CMK (cell line): ENCODE measurements at regions not wholly inside any gene's neighbourhood (a gene's known extent, or its start where the extent isn't known, plus 50 kb on each side); places are given as distances from the start of the nearest gene placed in this dataset.

ENCODE experiments used
- DNase-seq: peaks from one replicate; pipeline ENCODE4 v3.0.0-alpha.2; 2010; ENCODE audit warnings: low read depth

DNA sequence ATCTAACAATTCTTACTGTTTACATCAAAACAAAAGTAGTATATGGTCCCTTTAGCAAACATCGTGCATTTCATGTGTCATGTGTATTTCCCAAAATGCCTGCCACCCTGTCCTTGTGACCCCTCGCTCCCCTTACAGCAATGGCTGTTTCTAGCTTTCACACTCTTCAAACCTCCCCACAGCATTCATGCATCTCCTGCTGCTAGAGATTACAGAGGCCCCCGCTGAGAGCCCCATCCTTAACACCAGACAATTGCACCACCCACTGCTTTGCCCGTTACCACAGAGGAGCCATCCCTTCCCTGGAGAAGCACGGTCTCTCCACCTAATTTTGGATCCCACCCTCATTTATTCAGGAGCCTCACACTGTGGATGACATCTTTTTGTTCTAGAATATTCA, 149.7 kb upstream of the IRX4 start:
- DNase-seq, result no peak

DNA sequence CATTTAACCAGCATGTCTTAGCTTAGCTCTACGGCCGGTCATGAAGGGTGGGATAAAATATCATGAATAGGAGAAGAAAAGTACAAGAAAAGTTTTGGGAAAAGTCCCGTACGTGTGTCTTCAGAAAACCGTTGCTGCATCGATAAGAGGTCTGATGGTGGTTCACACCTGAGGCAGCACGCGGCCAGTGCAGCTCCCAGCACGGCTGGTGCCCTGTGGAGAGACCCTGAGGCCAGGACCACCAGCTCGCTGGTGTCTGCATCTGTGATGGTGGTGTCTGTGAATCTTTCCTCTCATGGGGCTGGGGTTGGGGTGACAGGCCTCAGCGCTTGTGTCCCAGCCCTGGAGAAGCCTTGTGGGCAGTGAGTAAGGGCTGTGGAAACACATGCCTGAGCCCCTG, 148.9 kb upstream of the IRX4 start:
- no peak for DNase-seq

DNA sequence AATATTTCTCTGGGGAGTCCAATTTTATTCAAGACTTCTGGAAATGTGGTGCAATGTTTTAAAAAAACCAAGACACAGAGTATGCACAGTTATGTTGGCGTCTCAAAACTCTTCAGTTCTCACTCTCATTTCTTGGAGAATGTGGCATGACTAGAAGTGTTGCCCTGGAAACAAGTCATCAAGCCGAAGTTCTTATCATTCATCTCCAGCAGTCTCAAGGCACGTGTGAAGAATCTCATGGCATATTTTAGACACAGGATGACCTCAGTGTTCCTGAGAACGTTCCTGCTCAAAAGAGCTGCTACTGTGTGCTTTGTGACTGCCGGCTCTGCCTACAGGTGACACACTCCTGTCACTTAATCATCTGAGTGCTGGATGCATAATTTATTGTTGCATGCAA, 147.4 kb upstream of the IRX4 start:
- DNase-seq, result no peak

DNA sequence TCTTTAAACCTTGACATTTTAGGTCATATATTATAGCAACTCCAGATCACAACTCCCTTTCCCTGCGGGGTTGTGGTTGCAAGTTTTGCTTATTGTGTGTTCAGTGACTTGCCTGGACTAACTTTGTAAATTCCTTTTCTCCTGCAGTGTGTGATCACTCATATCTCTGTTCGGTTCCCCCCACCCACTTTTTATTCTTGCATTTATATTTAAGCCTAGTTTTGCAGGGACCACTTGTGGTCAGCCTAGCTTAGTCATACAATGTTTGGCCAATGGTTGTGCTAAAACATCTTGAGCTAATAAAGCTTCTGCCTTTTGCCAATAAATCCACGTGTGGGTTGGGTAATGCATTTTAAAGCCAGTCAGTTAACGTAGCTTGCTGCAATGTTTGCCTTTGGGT, 146.5 kb upstream of the IRX4 start:
- no peak for DNase-seq

DNA sequence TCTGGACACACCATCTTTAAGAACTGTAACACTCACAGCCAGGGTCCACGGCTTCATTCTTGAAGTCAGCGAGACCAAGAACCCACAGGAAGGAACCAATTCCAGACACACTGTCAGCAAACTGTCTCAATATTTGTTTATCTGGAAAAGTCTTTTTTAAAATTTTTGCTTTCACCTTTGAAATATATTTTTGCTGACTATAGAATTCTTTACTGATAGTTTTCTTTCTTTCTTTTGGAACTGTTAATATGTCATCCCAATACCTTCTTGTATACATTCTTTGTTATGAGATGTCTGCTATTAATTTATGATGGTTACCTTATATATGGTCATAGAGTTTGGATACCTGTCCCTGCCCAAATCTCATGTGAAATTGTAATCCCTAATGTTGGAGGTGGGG, 145.1 kb upstream of the IRX4 start:
- DNase-seq, result no peak

DNA sequence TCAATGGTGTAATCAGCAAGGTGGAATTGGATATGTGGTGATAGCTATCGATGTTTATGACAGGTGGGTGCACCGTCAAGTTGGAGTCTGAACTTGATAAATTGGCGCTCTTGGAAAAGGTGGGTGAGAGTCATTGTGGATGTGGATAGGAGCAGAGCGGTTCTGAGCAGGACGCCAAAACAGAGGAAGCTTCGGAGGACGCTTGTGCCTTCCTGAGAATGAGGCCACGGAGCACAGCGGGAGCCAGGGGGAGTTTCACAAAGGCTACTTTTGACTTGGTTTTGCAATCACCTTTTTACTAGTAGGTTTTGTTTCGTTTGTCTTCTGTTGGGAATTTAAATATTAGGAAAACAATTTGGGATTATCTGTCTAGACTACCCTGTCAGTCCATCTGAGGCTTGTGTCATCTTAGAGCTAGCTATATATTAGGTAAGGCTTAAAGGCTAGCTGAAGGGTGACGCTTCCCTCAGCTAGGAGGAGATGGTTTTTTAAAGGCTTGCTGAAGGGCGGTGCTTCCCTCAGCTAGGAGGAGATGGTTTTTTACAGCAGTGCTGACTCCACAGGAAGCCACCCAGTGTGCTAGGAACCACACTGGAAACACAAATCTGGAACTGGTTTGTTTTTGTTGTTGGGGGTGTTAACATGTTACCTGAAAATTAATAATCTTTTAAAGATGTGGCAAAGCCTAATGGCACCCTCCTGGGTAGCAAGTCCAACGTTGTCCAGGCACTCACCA, 142.4 kb upstream of the IRX4 start:
- no peak for DNase-seq

DNA sequence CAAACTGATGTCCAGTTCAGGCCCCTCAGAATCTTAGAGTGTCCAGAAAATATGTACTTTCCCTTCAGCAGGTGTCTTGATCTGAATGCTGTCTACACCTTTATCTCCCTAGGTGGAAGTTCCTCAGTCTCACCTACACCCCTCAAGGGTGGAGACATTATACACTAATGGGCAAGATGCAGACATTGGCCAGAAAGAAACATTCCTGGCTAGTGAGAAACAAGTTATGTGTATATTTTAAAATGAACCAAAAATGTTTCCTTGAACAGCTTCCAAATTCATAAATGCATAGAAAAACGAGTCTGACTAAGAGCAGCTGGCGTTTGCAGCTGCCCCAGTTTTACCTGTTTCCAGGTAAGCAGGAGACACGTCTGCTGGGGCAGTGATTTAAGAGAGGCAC, 140.5 kb upstream of the IRX4 start:
- no peak for DNase-seq

DNA sequence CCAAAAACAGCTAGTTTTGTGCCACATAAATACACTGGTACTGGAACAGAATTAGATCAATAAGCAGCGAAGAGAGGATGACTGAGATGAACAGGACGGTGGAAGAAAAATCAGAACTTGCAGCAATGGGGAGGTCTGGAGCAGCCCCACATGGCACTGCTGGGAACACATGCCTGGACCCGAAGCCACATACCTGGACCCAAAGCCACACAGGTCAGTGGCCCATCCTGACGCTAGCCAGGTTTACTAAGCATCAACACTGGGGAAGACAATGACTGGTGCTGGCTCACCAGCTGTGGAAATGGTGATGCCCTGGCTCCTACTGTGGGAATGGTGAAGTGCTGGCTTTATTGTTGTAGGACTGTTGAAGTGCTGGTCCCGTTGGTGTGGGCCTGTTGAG, 139.7 kb upstream of the IRX4 start:
- no peak for DNase-seq

DNA sequence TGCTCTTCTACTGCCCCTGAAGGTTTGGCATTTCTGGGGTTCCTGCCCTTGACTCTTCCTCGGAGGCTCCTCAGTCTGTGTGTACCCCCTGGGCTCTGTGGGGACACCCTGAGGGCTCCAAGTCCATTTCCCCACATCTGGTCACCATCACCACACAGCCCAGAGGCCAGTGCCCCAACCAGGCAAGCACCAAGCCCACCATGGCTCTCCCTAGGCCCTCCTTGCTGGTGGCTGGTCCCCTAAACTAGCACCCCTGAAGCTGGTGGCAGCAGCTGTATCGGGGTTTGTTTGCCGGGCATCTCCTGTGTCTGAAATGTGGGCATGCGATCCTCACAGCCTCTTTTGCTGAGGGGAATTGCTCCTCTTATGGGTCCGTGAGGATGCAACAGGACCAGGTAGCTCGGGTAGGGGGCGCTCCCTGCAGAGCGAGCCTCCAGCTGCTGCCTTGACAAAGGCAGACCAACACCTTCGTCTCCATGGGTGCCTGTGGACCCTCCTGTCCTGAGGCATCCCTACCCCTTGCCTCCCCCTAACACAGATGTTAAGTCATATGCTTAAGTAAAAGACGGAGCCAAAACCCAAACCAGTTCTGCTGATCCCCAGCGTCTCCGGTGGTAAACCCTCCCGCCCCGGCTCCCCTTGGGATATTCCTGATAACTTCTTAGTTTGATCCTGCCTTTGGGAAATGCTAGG, 138.9 kb upstream of the IRX4 start:
- DNase-seq, result no peak

DNA sequence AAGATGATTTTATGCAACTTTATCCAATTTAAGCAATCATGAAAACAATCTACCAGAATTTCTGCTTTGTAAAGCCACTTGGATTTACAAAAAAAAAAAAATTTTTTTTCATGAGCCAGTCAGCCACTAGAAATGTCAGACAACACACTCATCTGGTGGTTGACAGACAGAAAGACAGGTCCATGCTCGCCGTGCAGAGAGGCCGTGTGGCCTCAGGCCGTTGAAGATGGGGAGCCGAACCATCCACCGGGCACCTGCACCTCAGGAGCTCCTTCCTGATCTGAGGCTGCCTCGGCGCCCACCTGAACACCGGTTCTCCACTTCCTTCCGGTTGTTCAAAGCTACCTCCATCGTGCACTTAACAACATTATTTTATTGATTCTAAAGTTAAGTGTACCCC, 138.0 kb upstream of the IRX4 start:
- DNase-seq, result no peak

DNA sequence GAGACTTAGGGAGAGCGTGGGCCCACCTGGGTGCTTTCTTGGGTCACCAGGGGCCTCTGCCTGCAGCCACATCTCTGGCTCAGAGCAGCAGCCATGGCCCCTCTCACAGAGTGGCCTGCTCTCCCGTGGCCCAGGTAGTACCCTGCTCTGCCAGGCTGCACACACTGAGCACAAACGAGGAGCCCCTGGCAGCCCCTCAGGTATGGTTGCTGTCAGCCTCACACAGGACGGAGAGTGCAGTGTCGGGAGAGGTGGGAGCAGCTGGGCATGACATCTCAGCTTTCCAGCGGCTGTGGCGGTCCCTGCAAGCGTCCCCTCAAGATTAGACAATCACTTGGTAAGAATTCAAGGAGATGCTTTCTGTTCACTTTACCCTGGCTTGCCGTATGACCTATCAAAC, 137.0 kb upstream of the IRX4 start:
- no peak for DNase-seq

DNA sequence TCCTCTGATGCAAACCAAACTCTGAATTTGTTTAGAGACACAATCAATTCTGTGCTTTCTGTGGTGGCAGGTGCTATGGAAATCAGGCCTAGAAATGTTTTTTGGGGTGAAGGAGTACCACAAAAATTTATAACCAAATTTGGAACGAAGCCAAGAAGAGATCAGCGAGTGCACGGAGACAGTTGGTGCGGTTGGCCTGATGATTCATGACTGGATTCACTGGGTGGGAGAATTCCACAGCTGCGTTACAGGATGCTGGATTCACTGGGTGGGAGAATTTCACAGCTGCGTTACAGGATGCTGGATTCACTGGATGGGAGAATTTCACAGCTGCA, 135.6 kb upstream of the IRX4 start:
- DNase-seq, result no peak

DNA sequence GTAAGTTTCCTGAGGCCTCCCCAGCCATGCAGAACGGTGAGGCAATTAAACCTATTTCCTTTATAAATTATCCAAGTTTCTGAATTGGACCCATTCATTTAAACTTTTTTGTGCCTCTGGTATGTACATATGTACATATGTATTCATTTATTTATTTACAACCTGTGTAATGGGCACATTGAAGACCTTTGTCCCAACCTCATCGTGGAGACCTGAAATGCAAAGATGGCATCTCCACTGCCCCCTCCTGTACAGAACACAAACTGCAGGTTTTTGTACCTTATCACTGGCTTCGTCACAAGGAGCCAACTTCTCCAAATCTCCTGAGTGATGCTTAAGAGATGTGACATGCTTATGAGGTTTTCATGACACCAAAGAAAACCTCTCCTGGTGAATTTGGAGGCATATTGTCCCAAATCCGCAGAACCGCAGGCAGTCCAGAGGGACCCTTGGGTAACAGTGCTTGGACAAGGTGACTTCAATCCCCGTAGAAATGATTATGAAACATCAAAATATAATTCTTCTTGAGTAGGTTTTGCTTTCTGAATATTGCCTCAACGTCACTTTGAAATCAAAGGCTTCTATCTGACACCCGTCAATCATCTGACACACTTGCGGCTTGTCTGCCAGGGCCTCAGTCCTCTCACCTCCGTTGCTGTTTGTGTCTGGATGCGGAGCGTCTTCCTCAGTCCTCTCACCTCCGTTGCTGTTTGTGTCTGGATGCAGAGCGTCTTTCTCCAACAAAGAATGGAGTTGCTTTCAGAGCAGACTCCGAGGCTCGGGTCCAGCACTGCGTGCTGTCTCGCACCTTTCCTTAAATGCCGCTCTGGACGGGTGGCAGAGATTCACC, 135.0 kb upstream of the IRX4 start:
- DNase-seq, result peak; percentile 32

DNA sequence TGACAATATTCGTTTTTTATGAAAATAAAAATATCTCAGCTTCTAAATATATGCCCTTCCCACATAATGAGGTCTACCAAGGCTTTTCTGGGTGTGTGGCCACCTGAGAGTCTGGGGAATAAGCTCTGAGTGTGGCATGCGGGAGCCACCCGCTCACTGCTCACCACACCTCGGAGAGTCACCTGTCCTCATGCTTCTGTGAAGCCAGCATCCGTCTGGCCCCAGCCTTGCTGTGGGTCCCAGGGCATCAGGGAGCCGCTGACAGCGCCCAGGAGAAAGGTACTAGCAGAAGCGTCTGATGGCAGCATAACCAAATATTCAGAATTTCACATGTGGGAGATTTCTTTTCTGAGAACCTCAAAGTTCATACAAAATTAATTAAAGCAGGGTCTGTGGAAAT, 133.2 kb upstream of the IRX4 start:
- no peak for DNase-seq

DNA sequence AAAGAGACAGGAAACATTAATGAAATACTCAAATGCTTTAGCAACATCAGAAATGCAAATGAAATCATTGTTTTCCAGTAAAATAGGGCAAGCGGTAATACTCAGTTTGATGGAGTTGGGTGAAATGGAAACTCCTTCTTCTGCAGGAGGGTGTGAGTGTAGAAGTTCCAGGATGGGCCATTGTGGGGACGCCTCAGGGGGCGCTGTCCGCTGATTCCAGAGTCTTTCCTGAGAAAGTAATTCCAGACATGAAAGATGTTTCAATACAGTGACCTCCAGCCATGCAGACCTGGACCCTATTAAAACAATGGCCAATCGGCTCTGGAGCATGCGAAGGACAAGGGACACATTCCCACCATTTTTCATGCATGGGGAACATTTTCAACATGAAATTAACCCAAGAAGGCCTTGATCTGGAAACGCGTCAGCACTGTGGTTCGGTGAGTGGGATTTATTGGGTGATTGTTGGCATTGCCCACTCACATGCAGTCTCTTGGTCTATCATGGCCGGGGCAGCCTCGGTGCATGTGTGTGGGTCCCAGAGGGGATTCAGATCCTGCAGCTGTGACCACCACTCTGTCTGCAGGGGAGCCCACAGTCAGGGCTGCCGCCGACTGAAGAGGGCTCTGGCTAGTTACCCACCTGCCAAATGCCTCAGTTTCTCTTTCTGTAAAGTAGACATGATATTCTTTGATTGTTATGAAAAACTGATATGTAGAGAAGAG, 132.6 kb upstream of the IRX4 start:
- DNase-seq, result no peak

DNA sequence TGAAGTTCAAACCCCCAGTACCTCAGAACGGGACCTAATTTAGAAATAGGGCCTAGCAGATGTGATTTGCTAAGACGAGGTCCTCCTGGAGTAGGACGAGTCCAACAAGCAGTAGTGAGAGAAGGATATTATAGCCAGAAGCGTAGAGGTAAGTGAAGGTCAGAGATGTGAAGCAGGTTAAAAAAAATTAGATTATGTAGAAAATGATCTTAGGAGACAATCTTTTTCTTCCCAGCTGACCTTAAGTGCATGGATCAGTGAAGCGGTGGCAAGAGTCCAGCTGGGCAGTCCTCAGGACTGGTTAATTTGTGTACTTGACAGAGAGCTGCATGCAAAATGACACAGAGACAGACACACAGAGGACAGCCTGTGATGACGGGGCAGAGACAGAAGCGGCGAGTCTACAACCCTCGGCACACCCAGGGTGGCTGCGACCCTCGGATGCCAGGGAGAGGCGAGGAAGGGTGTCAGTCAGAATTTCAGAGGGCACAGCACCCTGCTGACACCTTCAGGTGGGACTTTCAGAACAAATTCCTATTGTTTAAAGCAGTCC, 131.4 kb upstream of the IRX4 start:
- DNase-seq, result no peak

DNA sequence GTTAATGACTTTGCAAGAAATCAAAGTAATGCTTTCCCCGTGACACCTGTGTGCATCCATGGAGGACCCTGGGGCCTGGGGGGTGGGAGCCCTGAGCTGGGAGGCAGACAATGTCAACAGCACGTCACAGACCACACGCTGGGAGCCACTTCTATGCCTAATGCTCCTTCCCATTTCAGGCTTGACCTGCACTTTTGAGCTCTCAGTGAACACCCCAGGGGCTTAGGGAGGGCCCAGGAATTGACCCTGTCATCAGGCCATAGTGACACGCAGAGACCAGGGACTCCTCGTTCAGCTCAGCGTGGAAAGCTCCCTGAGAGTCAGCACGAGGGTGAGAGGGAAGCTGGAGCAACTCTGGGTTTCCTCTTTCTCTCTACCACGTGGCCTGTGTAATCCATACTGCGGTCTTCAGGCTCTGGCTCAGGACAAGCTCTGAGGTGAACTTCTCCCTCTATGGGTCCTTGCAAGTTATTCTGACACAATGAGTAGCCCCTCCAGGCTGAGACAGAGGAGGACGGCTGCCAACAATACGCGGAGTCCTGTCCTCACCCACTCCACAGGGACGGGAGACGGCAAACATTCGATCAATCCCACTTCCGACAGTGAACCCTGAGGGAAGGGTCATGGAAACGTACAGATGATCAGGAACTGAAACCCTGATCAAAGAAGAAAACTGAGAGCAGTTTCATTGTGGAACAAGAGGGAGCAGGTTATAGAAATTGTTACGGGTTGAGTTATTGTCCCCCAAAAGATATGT, 130.8 kb upstream of the IRX4 start:
- no peak for DNase-seq

DNA sequence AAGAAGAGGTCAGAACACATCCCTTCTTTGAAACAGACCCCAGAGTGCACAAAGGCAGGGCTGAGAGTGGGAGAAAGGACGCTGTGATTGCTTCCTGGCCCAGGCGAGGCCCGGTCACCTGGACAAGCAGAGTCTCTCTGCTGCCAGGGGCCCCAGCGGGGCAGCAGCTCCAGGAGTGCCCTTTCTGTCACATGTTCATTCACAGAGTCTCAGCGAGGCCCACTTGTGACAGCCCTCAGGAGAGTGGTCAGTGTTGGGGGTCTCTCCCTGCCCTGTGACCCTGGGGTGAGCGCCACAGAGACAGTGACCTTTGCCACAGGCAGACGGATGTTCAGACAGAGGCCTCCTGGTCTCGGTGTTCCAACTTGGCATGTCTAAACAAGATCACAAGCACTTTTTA, 130.2 kb upstream of the IRX4 start:
- DNase-seq, result no peak

DNA sequence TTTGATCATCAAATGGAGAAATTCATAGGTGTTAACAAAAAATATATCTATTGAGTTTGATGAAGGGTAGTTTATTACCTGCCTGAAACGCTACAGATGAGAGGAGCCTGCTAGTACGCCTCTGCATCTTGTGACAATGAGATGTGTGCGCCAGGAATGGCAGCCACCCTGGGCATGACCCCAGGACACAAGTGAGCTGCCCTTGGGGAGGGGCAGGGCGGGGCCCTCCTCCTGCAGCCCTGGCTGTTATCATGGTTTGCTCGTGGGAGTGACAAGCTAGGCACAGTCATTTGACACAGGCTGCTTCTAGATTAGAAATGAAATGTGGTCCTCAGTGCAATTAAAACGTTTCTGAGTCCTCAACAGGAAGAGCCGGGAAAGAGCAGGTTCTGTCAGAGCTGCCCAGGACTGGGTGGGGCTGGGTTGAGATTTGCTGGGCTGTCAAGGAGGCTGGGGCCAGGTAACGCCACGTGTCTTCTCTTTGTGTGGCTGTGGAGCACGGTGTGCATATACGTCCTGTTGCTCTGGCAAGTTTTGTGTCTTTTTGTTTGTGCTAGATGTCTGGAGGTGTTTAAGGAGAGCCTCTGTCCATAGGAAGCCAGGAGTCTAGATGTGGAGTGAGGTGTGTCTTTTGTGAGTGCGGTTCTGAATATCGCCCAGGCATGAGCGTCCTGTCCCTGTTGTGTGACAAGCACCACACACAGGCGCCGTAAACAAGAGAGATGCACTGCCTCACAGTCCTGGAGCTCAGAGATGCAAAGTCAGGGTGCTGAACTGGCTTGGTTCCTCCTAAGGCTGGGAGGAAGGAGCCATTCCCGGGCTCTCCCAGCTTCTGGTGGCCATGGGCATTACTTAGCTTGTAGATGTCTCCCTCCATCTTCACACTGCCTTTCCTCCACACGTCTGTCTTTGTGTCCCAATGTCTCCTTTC, 129.0 kb upstream of the IRX4 start:
- no peak for DNase-seq

DNA sequence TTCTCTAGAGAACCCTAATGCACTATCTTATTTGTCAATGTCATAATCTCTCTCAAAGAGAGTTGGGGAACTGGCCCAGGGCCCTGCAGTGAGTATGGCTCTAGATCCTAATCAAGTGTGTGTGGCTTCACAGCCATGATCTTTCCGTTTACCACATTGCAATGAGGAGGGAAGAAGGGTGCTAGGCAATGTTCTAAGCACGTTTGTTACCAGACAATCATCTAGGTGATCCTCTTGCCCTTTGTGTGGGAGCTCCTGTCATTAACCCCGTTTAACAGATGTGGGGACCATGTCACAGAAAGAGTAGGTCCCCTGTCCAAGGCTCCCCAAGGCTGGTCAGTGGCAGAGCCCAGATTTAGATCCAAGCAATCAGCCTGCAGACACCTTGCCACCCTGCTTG, 128.2 kb upstream of the IRX4 start:
- DNase-seq, result no peak
